GM13976 (cell line): ENCODE measurements at regions not wholly inside any gene's neighbourhood (a gene's known extent, or its start where the extent isn't known, plus 50 kb on each side); places are given as distances from the start of the nearest gene placed in this dataset.

ENCODE experiments used
- DNase-seq: peaks from one replicate; pipeline ENCODE4 v3.0.0; 2012; ENCODE audit warnings: low spot score
- in situ Hi-C: fragments of 300-500 bp; cut with MboI; formaldehyde crosslinking; loops from one replicate; pipeline ENCODE4 v1.12.0; 2022; ENCODE audit warnings: low sequenced_read_pairs, mixed read lengths, inconsistent platforms; ENCODE audit not compliant: unreplicated experiment
- TF ChIP-seq, protein P1 (sequence below): IDR thresholded peaks from 2 replicates; pipeline ENCODE4 v1.5.1; 2012; ENCODE audit warnings: borderline replicate concordance, mild to moderate bottlenecking; ENCODE audit not compliant: insufficient read depth; ENCODE audit errors: extremely low read depth, missing control alignments, control extremely low read depth

DNA sequence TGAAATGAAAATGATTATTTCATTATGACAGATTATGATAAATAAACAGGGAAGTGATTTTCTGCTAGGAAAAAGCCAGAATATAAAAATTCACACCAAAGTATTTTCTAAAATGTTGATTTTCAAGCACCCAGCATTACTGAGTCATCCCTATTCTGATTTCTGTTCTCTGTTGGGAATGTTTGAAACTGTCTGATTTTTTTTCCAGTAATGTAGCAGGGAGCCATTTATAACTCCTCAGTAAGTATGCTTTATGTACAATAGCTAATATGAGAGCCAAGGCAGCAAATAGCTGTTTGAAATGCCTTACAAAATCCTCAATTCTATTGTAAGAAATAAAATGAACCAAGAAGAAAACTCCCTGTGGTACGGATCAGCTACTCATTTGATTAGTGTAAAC lies 471.7 kb upstream of the TYRP1 start:
- TF ChIP-seq, protein P1, sequence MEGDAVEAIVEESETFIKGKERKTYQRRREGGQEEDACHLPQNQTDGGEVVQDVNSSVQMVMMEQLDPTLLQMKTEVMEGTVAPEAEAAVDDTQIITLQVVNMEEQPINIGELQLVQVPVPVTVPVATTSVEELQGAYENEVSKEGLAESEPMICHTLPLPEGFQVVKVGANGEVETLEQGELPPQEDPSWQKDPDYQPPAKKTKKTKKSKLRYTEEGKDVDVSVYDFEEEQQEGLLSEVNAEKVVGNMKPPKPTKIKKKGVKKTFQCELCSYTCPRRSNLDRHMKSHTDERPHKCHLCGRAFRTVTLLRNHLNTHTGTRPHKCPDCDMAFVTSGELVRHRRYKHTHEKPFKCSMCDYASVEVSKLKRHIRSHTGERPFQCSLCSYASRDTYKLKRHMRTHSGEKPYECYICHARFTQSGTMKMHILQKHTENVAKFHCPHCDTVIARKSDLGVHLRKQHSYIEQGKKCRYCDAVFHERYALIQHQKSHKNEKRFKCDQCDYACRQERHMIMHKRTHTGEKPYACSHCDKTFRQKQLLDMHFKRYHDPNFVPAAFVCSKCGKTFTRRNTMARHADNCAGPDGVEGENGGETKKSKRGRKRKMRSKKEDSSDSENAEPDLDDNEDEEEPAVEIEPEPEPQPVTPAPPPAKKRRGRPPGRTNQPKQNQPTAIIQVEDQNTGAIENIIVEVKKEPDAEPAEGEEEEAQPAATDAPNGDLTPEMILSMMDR, result no peak
- no peak for DNase-seq
- in situ Hi-C loops, result no loop called here

DNA sequence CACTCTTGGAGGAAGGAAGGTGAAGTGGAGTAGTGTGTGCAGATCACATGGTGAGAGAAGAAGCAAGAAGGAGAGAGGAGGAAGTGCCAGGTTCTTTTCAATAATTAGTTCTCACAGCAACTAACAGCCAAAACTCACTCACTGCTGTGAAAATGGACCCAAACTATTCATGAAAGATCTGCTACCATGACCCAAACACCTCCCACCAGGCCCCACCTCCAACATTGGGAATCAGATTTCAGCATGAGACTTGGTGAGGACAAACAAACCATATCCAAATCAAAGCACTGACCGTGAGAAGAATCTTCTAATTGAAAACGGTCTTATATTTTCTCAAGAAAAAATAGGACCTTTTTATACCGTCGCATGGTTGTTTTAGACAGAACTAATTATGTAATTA lies 468.7 kb upstream of the TYRP1 start:
- DNase-seq, result no peak
- in situ Hi-C loops, result no loop called here
- TF ChIP-seq, protein P1, result no peak

DNA sequence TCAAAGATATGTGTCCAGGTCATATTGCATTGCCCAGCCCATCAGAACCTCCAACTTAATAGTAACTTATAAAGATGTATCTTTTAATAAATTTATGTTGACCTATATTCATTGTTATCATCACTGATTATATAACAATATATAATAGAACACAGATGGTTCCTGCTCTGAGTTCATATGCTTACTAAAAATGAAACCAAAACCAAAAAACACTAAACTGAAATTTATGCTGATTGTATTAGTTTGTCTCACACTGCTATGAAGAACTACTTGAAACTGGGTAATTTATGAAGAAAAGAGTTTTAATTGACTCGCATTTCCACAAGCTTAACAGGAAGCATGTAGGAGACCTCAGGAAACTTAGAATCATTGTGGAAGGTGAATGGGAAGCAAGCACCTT lies 462.5 kb upstream of the TYRP1 start:
- in situ Hi-C loops, result no loop called here
- TF ChIP-seq, protein P1, result no peak
- DNase-seq, result no peak

DNA sequence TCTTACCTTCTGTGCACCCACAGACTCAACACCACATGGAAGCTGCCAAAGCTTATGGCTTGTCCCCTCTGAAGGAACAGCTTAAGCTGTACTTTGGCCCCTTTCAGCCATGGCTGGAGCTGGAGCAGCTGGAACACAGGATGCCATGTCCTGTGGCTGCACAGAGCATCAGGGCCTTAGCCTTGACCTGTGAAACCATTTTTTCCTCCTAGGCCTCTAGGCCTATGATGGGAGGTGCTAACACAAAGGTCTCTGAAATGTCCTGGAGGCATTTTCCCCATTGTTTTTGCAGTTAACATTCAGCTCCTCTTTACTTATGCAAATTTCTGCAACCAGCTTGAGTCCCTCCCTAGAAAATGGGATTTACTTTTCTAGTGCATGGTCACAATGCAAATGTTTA lies 461.4 kb upstream of the TYRP1 start:
- in situ Hi-C loops, result no loop called here
- TF ChIP-seq, protein P1, result no peak
- no peak for DNase-seq

DNA sequence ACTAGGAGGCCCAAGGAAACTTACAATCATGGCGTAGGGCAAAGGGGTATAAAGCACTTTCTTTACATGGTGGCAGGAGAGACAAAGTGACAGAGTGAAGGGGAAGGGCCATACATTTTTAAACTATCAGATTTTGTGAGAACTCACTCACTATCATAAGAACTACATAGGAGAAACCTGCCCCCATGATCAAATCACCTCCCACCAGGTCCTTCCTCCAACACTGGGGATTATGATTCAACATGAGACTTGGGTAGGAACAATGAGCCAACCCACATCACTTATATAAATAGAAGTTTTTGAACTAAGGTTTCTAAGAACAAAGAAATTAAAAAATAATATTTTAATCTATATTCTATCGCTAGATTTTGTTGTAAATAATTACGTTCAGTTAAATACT lies 460.3 kb upstream of the TYRP1 start:
- in situ Hi-C loops, result no loop called here
- DNase-seq, result no peak
- TF ChIP-seq, protein P1, result no peak

DNA sequence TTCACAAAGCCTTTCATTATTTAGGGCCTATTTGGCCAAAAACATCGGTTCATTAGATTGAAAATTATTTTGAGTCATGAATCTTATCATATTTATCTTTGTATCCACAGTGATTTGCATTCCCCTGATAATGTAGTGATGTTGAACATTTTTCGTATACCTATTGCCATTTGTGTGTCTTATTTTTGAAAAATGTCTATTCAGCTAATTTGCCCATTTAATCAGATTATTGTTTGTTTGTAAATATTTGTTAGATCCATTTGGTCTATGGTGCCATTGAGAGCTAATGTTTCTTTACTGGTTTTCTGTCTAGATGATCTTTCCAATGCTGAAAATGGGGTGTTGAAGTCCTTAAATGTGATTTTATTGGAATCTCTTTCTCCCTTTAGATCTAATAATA lies 439.2 kb upstream of the TYRP1 start:
- in situ Hi-C loops, result no loop called here
- TF ChIP-seq, protein P1, result no peak
- no peak for DNase-seq

DNA sequence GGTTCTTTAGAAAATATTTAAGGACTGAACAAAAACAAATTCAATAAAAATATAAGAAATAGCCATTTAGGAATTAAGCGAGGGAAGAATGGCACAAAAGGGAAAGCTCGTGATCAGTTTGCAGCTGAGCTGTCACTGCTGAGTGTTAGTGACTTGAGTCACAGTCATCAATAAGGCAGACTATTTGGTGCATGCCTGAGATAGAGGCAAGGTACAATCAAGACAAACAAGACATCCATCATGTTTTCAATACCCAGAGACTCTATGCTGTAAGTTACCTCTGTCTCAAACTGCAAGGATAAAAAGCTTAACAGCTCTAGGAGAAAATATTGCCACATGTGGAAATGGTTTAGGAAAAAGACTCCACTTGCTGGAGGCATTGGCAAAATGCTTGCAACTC lies 426.4 kb upstream of the TYRP1 start:
- TF ChIP-seq, protein P1, result no peak
- in situ Hi-C loops, result no loop called here

More for the DNA sequence above, 426.4 kb upstream of the TYRP1 start:
- DNase-seq, result no peak
